Endothelial cell of umbilical vein (primary cell): ENCODE measurements at regions not wholly inside any gene's neighbourhood (a gene's known extent, or its start where the extent isn't known, plus 50 kb on each side); places are given as distances from the start of the nearest gene placed in this dataset.

Source experiments
- CTCF ChIP-seq, 2 donors: IDR thresholded peaks; 1 replicate in 1 of 2; 2 replicates in 1 of 2; pipeline ENCODE4 v1.5.1; 2011; ENCODE audit warnings: low read length in 2 of 2, mild to moderate bottlenecking in 2 of 2, moderate library complexity in 2 of 2, control low read depth in 1 of 2, inconsistent platforms in 1 of 2, low read depth in 1 of 2; ENCODE audit not compliant: insufficient read depth in 1 of 2; ENCODE audit errors: extremely low read depth in 1 of 2
- EZH2 ChIP-seq: IDR thresholded peaks from 2 replicates; pipeline ENCODE4 v1.6.1; 2012; ENCODE audit warnings: borderline replicate concordance, low read depth, mild to moderate bottlenecking, moderate library complexity, low read length, inconsistent platforms; ENCODE audit not compliant: severe bottlenecking
- FOS ChIP-seq: IDR thresholded peaks from 2 replicates; pipeline ENCODE4 v1.6.1; 2011; ENCODE audit warnings: mild to moderate bottlenecking, low read length, moderate library complexity, borderline replicate concordance; ENCODE audit not compliant: insufficient read depth
- GATA2 ChIP-seq: IDR thresholded peaks from 2 replicates; pipeline ENCODE4 v1.7.0; 2011; ENCODE audit warnings: low read depth, mild to moderate bottlenecking, moderate library complexity, mixed read lengths, low read length; ENCODE audit not compliant: insufficient read length, insufficient read depth
- JUN ChIP-seq: IDR thresholded peaks from 2 replicates; pipeline ENCODE4 v1.6.1; 2011; ENCODE audit warnings: borderline replicate concordance, low read depth; ENCODE audit not compliant: insufficient read length, insufficient read depth
- MAX ChIP-seq: IDR thresholded peaks from 2 replicates; pipeline ENCODE4 v1.6.1; 2011; ENCODE audit not compliant: insufficient read depth, insufficient read length
- POLR2A ChIP-seq: IDR thresholded peaks from 2 replicates; pipeline ENCODE4 v1.6.1; 2012; ENCODE audit warnings: low read depth, mild to moderate bottlenecking, control low read depth, low read length
- POLR2AphosphoS5 ChIP-seq: IDR thresholded peaks from 2 replicates; pipeline ENCODE4 v1.6.1; 2012; ENCODE audit warnings: low read depth, mild to moderate bottlenecking, control low read depth, low read length, moderate library complexity; ENCODE audit not compliant: insufficient read depth

GRCh38 chr10:2619916-2620315 lies 447.4 kb upstream of the PFKP start:
- TF ChIP-seq CTCF (IDR thresholded peaks at IDR 0.05; ENCODE audit: extremely low read depth in 1 of 2, insufficient read depth in 1 of 2, low read depth in 1 of 2, low read length in 2 of 2): no peak
- TF ChIP-seq EZH2: no peak
- TF ChIP-seq GATA2: no peak
- no peak for TF ChIP-seq POLR2A
- no peak for TF ChIP-seq POLR2AphosphoS5
- no peak for TF ChIP-seq JUN
- TF ChIP-seq FOS: no peak
- no peak for TF ChIP-seq MAX
